Cerebellar cortex (tissue), 1 donor: ENCODE measurements at regions not wholly inside any gene's neighbourhood (a gene's known extent, or its start where the extent isn't known, plus 50 kb on each side); places are given as distances from the start of the nearest gene placed in this dataset.
"Not testable (repeated sequence)": the region's sequence is repeated elsewhere in the genome, so short reads cannot be mapped to it uniquely, and the experiment has no call there.

Experiments used
- DNase-seq: peaks from one replicate; pipeline ENCODE4 v3.0.0-alpha.2; 2015; ENCODE audit warnings: low spot score

DNA sequence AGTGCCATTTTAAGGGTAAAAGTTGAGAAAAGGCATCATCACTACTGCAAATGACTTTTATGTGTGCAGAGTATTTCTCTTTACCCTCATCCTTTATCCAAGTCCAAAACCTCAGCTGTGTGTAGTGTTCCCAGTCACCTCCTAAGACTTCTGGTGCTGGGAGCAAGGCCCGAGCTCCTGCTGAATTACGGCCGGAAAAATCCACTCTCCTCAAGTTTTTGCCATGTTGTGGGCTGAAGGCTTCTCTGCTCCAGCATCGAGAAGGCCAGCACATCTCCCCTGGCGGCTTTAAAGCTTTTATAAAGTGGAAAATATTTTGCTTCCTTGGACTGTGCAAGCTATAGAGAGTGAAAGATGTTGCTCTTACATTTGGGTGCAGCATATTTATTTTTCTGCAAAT, 153.2 kb upstream of the THBS2 start:
- no peak for DNase-seq

DNA sequence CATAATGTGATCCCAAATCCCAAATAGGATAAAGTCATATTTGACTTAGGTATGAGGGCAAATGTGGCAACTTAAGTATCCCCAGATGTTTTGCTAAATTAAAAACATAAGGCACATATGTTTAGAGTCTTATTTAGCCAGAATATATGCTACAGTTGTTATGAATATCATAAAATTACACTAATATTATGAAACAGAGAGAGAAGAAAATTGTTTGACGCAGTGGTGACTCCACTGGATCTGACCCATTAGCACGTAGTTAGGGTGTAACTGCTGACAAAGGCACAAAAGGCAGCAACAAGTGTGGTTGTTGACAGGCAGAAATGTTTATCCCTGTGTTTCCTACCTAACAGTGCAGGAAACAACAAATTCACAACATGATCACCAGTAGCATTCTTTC, 152.4 kb upstream of the THBS2 start:
- no peak for DNase-seq

GRCh38 chr6:169404828-169405227, 151.2 kb upstream of the THBS2 start:
- DNase-seq, result no peak

DNA sequence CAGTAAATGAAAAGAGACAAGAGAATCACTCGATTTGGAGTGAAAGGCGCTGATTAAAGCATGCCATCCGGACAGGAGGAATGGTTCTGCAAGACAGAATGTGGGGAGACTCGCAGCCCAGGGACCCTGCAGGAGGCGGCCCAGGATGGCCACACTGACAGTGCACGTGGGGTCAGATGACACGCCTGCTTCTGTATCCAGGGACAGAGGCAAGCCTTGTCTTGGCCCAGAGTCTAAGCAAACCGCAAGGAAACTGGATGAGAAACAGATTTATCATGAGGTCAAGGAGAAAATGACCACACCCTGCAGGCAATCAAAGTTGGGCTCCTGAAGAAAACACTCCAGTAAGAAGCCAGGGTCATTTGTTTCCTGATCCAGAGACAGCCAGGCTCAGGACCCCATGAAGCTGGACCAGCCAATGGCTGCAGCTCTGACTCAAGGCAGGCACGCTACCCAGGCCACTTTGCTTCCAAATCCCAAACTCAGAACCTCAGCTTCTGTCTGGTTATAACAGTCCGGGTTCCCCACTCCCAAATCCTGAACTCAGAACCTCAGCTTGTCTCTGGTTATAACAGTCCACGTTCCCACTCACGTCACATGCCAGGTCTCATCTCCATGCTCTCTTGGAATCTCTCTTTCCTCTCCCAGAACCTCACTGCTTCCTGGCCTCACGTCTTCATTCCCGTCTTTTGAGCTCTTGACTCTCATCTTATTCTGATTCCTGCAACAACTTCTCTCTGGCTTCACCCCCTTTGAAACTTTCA, 144.9 kb upstream of the THBS2 start:
- no peak for DNase-seq

- DNase-seq, result no peak
Measured at GRCh38 chr6:169397684-169398083, 144.0 kb upstream of the THBS2 start.

GRCh38 chr6:169396554-169397163, 143.0 kb upstream of the THBS2 start:
- no peak for DNase-seq

DNA sequence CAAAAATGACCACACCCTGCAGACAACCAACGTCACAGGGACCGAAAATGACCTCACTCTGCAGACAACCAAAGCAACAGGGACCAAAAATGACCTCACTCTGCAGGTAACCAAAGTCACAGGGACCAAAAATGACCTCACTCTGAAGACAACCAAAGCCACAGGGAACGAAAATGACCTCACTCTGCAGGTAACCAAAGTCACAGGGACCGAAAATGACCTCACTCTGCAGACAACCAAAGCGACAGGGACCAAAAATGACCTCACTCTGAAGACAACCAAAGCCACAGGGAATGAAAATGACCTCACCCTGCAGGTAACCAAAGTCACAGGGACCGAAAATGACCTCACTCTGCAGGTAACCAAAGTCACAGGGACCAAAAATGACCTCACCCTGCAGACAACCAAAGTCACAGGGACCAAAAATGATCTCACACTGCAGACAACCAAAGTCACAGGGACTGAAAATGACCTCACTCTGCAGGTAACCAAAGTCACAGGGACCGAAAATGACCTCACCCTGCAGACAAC, 142.4 kb upstream of the THBS2 start:
- not testable (repeated sequence) for DNase-seq

- DNase-seq, result no peak
Measured at GRCh38 chr6:169395080-169395805, 141.6 kb upstream of the THBS2 start.

DNA sequence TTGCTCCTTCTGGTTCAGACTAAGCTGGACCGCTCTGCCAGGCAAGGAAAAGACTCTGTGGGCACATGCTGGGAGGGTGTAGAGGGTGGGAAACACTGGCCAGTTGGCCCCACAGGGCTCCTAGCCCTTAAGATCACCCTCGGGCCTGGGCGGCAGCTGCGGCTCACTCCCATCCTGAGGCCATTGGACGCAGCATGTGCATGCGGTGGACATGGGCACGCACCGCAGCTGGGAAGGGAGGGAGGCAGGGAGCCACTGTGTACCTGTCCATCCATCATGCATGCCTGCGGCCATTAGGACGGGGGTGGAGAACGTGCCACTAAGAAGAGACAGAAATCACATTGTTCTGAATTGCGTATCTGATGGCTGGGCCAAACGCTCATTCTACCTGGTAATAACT, 140.1 kb upstream of the THBS2 start:
- no peak for DNase-seq

DNA sequence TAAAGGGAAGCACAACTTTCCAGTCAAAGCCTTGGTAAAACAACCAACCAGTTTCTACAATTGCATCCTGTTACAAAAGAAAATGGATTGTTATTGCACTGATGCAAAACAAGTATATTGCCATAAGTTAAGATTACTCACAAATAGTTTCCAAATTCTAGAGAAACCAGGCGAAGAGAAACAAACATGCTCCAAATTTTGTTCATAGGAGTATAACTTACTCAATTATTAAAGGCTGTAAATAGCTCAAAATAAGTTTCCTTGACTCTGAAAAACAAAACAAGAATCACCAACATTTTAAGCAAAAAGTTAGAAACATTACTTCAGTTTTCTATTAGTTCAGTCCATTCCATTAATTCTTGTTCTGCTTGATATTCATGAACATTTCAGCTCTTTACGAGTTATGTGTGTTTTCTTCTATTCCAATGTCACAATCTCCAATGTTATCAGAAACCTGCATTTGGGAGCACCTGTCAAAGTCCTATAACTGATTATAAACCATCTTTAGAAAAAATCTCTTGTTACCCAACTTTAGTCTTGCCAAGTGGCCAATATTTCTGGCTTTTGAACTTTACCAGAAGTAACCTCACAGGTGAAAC, 137.9 kb upstream of the THBS2 start:
- no peak for DNase-seq

DNA sequence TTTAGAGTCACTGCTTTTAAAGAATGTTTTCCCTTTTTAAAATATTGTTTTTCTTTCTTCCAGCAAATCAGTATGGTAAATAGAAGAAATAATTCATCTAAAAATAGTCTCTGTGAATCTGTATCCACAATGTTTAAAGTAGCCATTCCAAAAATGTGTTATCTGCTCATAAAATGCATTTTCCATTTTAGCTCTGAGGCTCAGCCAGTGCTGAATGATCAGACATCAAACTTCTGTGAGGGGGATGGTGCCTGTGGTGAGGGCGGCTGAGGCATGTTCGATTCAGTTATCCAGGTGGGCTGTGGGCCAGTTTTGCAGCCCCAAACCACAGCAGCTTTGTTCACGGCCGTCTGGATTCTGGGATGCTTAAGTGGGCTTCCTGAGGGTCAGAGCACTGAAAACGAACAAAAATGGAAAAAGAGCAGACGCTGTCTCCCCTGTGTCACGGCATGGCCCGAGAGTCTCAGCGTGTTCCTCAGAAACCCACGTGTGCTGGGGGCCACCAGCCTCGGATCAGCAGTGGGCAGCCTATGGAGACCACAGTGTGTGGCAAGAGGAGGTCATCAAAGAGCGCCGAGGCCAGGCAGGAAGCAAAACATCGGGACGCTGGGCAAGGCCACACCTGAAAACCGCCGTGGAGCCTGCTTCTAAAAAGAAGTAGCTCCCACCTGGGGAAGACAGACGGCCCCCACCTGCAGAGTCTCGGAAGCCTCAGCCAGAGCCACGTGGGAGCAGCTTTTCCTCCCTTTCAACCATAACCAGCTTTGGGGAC, 134.9 kb upstream of the THBS2 start:
- DNase-seq, result no peak

GRCh38 chr6:169387809-169388383, 134.2 kb upstream of the THBS2 start:
- no peak for DNase-seq

DNA sequence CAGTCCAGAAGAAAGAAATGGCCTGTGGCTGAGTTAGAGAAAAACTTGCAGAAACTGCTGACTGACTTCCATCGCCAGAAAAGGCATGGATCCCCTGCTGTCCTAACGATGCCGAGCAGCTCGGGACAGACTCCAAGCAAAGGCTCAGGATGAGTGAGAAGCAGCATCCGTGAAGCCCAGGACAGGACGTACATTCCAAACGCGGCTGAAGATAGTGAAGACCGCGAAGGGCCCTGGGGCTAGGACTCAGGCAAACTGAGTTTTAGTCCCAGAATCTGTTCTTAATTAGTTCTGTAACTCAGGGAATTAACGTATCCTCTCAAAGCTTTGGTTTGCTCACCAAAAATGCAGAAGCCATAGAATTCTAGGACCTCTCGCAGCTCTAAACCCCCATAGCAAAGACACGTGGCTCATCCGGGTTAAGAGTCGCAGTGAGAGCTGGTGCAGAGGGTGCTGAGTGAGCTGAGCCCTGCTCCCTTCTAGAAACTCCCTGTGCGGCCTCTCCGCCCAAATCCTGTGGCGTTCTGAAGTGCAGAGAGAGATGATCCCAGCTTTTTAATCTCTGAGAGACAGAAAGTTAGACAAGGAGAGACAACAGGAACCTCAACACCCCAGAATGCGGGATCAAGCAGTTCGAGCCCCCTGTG, 132.9 kb upstream of the THBS2 start:
- no peak for DNase-seq

GRCh38 chr6:169385237-169385880, 131.7 kb upstream of the THBS2 start:
- no peak for DNase-seq

GRCh38 chr6:169384291-169384690, 130.6 kb upstream of the THBS2 start:
- DNase-seq, result no peak

GRCh38 chr6:169383265-169383664, 129.6 kb upstream of the THBS2 start:
- no peak for DNase-seq

DNA sequence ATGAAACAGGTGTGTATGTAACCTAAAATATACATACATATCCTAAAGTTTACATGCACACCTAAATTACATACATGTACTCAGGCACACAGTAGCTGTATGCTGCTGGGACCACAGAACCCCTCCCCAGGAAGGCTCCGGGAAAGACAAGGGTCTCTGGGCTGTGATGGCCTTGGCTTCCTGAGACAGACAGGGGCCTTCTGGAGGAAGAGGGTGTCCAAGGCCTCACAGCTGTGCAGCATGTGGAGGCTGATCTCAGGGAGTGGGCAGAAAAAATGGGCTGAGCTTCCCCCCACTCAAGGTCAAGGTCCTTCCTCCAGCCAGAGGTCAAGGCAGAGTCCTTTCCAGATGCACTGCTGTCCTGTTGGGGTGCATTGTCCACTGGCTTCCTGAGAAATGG, 129.1 kb upstream of the THBS2 start:
- no peak for DNase-seq

GRCh38 chr6:169381988-169382387, 128.3 kb upstream of the THBS2 start:
- no peak for DNase-seq

DNA sequence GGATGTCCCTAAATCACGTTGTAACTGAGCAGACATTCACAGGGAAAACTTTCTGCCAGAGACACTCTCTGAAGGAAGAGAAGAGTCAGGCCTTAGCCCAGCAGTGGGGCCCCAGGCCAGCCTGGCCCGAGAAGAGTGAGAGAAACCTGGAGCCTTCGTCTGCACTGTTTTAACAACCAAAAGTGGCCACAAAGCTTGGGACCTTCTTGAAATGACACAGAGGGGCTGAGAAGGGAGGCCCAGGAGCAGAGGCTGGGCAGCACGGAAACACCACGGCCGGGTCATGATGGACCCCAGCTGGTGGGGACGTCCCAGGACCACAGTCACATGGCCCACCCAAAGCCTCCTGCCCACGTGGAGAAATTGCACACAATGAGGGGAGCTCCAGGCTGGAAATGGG, 126.8 kb upstream of the THBS2 start:
- no peak for DNase-seq

GRCh38 chr6:169379495-169380070, 125.9 kb upstream of the THBS2 start:
- DNase-seq, result no peak
